NCI-H2196 (cell line): ENCODE measurements at regions not wholly inside any gene's neighbourhood (a gene's known extent, or its start where the extent isn't known, plus 50 kb on each side); places are given as distances from the start of the nearest gene placed in this dataset.

ENCODE experiments used
- DNase-seq: peaks from one replicate; lab custom pipeline; 2025; ENCODE audit not compliant: unreplicated experiment; lab: John Stamatoyannopoulos, UW

DNA sequence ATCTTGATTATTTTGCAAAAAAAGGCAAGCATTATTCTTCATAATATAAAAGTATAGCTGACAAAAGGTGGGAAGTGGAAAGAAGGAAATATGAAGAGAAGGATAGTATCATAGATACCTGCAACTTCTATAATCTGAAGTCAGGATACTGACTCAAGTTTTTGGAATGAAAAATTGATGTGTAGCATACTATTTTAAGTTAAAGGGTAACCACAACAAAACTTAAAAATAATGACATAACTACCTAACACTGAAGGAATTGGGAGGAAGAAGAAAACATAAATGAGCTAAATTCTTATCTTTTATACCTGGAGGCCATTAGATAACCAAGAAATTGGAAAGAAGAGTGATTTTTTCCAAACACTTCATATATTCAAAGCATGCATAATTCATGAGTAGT, 51.8 kb upstream of the TLE1 start:
- no peak for DNase-seq

DNA sequence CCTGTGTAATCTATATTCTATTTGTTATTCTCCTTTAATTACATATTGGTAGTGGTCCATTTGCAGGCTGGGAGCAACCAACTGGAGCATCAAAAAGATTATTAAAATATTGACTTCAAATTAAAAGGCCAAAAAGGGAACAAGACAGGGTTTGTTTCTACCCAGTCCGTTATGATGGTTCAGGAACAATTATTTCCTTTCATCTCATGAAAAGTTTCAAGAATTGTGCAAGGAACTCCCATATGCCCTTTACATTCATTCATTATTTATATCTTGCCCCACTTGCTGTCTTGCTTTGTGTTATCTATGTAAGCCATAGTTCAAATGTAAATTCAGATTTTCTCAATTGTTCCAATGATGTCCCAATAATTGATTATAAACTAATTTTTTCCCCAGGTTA, 58.7 kb upstream of the TLE1 start:
- no peak for DNase-seq

DNA sequence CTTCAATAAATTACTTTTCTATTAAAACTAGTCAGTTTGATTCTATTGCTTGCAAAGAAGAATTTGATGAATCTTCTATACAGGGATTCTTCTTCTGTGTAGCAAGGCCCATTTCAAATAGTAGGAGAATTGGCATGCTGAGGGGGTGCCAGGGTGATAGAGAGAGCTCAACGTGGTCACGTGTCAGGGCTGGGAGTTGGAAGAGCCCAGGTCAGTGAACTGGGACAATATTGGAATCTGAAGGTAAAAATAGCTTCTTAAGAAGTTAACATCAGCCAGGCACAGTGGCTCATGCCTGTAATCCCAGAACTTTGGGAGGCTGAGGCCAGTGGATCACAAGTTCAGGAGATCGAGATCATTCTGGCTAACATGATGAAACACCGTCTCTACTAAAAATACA, 64.1 kb upstream of the TLE1 start:
- DNase-seq = no peak

DNA sequence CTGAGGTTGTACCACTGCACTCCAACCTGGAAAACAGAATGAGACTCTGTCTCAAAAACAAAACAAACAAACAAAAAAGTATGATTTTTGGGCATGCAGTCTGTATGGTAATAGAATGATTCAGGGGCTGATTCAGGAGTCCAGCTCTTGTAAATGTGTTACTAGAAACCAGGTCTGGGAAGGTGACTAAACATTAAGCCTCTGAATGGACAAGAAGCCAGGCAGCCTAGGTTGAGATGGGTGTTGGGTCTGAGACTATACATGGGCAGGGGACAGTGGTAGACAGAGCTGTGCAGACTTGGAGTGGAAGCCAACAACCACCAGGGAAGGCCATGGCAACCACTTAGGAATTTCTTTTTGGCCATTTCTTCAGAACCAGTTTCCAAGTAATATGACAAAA, 64.9 kb upstream of the TLE1 start:
- DNase-seq = no peak

DNA sequence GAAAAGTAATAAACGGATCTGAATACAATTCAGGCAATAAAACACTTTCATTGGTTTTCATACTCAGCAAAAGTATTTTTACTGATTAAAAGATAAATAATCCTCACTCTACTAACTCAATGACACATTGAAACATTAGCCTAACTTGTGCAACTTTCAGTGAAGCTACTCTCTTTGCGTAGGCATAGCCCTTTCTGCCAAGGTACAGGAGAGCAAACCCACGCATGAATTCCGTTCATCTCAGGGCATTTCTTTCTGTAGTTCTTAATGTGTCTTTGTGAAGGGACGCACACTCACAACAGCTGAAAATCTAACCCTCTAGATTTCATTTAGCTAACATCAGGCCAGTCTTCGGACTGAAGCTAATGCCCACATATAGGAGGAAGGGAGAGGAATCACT, 66.4 kb upstream of the TLE1 start:
- no peak for DNase-seq

DNA sequence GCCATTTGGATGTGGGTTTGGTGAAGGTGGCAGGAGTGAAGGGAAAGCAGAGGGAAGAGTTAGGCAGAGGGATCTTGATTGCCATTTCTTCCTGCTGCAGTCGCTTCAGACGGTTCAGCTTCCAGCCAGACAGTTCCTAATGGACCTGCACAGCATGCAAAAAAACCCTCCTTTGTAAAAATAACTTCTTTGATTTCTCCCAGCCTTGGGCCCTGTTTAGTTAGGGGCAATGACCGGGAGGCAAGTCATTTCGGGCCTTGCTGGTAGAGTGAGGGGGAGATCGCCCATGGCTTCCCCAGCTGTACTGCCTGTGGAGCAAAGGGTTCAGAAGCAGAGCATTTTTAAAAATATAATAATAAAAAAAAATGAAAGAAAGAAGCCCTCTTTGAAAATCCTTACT, 67.2 kb upstream of the TLE1 start:
- no peak for DNase-seq

DNA sequence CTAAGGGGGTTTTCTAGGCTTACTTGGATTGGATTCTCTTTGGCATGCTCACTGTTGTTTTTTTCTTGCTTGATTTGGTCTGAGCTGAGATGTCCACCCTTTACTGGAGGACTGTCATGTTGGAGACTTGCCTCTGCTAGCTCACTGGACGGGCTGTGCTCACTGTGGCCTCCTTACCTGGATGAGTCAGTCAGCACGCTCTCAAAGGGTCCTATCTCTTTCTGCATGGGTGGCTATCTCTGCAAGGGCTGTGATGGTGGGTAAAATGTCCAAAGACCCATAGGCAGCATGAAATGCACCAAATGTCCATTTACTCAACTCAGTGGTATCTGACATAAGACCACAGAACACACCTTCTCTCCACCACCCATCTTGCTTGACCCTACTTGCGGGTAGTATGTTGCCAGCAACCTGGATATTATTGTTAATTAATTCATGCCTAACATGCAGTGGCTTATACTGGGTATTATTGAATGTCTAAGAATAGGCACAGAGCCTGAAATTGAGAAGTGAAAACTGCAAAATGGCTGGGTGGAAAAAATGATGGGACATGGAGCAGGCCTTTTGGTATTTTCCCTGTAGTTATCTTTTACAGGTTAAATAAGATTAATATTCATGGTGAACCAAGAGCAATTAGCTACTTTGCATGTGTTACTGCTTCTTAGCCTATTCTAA, 68.9 kb upstream of the TLE1 start:
- no peak for DNase-seq

DNA sequence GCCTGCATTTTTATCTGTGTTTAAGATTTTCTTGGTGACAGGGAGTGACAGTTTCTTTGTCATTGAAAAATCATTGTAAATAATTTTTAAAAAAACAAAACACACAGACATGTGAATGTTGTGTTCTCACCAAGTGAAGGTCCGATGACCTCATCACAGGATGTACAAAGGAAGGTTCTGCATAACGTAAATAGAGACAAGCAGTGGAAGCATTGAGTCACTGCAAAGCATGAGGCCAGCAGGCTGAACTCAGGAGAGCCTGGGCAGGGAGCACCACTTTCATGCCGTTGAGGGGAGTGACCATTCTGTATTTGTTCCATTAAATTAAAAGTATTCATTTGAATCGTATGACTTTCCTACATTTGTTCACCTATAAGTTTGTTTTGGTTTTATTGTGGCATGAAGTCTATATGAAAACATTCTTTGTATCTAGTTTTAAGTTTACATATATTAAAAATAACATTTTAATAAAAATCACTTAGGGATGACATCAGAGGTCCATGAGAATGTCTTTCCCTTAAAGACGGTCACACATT, 70.4 kb upstream of the TLE1 start:
- peak; percentile 22 for DNase-seq

DNA sequence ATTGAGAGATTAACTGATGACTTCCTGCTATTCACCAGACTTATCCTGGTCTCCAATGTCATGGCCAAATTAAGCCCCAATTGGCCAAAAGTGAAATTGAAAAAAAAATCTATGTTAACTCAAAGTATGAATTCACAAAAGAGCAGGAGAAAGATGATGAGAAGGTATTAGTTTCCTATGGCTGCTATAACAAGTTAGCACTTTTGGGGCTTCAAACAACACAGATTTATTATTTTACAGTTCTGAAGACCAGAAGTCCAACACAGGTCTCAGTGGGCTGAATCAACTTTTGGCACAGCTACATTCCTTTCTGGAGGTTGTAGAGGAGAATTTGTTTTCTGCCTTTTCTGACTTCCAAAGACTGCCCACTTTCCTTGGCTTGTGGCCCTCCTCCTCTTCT, 78.6 kb upstream of the TLE1 start:
- no peak for DNase-seq

DNA sequence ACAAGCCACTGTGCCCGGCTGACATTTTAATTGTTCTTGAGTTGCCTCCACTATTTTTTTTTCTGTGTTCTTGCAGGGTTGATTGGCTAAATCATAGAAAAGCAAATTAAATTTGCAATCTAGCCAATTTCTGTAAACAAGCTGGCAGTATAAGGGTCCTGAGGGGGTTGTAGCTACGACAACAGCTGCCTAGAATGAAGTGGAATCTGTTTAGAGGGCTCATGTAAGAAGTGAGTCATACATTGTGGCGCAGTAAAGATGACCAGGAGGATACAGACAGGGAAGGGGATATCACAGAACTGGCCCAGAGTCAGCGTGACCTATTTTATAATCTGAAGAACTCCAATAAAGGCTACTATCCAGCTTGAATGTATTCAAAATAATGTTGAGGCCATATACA, 82.2 kb upstream of the TLE1 start:
- DNase-seq = no peak

DNA sequence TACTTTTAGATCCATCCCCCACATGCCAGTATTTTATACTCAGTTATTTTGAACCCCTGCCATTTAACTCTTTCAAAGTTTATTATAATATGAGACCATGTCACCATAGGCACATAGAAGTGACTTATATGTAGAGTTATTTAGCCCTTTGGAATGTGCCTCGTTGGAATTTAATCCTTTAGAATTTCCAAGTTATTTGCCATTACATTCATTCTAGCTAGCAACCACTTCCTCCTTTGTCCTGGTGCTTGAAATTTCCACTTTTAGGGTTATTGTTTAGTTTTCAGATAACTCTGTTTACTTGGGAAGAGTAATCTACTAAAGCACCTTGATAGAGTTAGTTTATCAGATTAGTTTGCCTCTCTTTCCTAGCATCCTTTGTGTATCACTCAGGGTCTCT, 82.8 kb upstream of the TLE1 start:
- DNase-seq = no peak

DNA sequence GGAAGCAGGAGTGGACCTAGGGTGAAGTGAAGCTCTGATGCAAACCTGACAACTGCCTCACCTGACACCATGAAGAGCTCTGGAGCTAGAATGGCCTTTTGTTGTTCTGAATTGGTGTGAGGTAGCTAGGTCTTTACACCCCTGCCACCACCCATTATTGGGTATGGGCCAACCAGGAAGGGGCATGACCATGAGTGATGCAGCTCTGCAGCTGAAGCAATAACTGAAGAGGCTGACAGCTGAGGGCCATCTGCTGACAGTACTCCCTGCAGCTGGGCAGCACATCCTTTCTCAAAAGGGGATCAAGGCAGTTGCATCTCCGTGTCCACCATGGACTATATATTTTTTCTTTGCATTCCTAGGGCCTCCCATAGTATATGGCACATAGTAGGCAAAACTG, 87.0 kb upstream of the TLE1 start:
- DNase-seq = peak; percentile 81

DNA sequence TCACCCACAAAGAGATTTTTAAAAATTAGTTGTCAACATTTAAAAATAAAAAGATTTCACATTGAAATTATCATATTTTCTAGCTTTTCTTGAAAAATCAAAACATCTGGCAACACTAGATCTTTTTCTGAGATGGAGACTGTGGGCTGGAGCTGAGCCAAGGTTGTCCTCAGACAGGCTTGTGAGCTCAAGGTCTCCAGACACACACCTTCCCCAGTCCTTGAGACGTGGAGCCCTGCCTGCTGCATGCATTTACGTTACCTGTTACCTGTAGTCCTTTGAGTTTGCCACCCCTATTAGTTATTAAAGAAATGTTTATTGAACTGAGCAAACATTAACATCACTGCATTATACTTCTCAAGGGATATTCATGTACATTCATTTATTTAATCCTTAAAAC, 87.5 kb upstream of the TLE1 start:
- peak; percentile 16 for DNase-seq

DNA sequence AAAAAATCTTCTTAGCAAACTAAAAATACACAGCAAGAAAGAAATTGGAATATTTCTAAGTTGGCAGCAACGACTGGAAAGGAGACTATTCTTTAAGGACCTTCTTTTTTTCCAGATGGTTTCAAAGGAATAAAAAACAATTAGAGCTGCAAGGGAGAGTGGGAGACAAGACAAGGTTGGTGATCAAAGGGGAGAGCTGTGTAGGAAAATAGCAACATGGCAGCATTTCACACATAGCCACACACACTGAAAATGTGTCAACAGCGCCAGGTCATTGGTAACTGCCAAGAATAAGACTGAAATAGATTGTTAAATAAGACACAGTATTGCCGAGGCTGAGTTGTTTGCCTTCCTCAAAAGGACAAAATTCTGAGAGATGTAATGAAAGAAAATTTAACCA, 88.1 kb upstream of the TLE1 start:
- DNase-seq = no peak

DNA sequence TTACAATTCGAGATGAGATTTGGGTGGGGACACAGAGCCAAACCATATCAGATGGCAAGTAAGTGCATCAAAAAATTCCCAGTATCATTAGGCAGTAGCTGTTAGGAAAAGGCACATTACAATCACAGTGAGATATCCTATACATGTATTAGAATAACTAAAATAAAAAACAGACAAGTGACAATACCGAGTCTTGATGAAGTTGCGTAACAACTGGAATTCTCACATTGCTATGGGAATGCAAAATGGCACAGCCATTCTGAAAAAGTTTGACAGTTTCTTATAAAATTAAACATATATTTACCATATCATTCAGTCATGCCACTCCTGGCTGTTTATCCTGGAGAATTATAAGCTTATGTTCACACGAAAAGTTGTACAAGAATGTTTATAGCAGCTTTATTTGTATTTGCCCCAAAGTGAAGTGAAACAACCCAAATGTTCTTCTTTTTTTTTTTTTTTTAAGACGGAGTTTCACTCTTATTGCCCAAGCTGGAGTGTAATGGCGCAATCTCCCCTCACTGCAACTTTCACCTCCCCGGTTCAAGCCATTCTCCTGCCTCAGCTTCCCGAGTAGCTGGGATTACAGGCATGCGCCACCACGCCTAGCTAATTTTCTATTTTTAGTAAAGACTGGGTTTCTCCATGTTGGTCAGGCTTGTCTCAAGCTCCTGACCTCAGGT, 93.1 kb upstream of the TLE1 start:
- DNase-seq = no peak

DNA sequence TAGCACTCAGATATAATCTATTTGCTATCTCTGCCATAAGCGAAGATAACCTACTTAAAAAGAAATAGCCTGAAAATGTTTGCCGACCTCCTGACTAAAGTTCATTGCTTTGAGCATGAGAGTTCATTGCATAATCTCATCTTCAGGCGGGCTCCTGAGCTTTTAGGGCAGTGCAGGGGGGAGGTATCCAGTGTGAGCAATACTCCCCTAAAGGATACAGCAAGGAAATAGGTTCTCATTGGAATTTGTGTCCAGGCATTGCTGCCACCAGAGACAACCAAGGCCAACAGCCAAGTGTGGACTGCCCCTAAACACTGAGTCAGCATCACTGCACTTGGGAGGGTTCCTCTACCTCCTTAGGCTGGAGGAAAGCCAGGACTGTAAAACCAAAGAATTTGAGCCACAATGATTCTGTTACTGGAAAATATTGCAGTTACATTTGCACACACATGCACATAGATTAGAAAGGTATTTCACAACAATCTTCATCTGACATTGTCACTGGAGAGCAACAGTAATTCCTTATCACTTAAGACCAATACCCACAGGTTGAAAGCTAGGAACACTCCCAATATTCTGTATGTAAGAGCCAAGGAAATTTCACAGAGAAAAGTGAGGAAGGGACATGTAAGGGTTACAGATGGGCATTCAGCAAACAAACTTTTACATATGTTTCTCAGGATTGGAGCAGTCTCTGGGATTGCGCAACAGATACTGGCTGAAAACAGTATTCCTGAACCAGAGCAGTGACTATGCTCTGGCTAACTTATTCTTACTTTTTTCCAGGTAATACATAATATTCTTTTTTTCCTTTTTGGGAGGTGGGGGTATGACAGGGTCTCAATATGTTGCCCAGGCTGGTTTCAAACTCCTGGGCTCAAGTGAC, 98.6 kb upstream of the TLE1 start:
- no peak for DNase-seq

DNA sequence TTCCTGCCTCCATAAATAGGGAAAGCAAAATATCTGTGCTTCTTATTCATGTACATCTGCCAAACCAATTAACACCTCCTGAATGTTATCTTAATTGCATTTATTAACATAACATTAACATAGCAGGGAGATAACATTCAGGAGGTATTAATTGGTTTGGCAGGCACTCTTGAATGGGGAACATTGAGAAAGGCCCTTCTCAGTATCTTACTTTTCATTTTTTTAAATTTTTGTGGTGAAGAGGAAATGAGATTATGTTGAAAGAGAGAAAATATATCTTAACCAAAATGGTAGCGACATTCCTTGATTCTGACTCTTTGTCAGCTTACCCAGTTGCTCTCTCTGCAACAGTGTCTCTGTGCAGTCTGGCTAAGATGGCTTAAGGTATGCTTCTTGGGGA, 100.4 kb upstream of the TLE1 start:
- DNase-seq = no peak

DNA sequence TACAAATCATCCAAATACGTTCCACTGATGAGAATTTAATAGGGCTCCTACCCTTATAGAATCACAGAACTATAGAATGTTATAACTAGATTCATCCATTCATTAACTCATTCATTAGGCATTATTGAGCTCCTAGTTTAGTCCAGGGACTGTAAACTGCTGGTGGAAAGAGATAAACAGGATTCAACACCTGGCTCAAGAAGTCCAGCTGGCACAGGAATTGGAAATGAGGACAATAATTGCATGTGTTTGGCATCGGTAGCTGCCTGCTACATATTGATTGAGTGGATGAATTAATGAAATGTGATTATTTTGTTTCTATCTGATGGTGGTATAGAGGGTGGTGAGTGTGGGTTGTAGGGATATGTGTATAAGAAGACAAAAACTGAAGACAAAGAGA, 100.8 kb upstream of the TLE1 start:
- DNase-seq = no peak

DNA sequence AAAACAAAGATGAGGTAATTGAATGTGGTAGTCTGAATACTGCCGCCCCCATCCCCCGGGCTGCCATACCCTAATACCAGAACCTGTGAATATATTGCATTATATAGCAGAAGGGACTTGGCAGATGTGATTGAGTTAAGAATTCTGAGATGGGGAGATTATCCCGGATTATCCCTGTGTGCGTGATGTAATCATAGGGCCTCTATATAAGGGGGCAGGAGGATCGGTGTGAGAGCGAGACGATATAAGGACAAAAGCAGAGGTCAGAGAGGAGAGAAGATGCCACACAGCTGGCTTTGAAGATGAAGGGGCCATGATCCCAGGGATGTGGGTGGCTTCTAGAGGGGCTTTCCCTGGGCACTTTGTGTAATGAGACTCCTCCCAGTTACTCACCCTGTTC, 101.7 kb upstream of the TLE1 start:
- DNase-seq = no peak

DNA sequence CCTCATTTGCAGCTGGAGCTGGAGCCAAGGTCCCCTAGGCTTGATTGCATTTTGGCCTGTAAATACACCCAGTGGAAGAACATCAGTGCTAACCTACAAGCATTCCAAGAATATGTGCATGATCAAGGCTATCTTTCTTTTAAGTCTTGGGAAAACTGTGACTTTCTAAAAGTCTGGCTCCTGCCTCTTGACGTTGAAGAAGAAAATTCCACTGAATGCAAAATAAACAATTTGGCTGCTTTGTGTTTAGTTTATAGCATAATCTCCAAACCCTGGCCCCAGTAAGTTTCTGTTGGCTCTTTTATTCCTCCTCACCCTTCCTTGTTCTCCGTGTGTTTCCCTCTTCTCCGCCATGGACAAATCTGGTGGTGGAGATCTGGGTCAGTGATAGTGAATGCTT, 109.3 kb upstream of the TLE1 start:
- no peak for DNase-seq

DNA sequence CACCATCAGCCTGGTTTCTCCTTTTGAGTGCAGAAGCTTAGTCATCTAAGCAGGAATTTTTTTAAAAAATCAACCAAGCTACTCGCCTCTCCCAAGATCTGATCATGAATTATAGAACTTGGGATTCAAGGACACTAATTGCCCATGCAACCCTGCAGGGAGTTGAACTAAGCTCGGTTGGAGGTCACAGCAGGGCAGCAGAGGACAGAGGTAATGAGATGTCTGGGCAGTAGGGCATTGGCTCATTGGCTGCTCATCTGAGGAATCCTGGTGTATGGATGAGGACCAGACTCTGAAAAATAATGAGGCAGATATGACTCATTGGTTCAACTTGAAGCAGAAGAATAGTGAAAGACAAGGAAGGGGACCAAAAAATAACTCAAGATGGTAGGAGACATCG, 111.8 kb upstream of the TLE1 start:
- DNase-seq = no peak

DNA sequence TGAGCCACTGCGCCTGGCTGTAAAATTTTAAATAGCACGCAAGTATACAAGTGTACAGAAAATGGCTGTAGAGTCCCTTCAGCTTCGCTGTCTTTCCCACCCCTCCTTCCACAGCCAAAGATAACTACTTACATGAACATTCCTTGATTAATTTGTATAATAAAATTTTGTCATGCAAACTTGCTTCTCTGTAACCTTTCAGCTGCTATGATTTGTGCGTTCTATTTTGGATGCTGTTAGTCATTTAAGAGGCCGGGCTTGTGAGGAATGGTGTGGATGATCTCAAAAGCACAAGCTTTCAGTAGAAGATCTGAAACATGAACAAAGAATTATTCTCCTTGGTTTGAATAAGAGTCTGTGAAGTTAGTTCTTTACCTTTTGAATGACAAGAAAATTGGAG, 115.0 kb upstream of the TLE1 start:
- DNase-seq = no peak
